Bone marrow (tissue), 2 donors: ENCODE measurements at regions not wholly inside any gene's neighbourhood (a gene's known extent, or its start where the extent isn't known, plus 50 kb on each side); places are given as distances from the start of the nearest gene placed in this dataset.

Experiments used
- DNase-seq, 2 donors: peaks; one replicate each; lab custom pipeline; 2025; lab: John Stamatoyannopoulos, UW

DNA sequence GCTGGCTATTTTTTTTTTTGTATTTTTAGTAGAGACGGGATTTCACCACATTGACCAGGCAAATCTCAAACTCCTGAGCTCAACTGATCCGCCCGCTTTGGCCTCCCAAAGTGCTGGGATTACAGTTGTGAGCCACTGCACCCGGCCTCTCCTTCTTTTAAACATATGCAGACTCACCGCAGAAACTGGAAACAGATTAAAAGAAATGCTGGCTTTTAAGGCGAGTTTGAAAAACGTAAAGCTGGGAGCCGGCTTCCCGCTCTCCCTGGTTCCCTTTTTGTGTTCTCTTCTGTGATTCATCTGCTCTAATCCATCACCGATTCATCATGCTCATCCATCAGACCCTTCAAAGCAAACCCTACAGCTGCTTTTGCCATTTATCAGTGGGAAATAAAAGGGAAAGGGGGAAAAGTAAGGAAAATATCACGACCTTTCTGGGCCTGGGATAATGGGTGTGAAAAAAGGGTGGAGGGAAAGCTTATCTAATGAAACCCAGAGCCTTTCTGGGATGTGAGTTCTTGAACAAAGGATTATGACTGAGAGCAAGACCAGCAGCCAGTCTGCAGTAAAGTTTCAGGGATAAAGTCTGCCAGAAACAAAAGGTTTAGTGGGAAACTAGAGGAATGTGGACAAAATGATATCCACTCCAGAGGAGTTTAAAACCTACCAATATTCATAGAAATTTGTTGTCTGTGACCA is 92.3 kb upstream of the LRIG1 start:
- DNase-seq = no peak

DNA sequence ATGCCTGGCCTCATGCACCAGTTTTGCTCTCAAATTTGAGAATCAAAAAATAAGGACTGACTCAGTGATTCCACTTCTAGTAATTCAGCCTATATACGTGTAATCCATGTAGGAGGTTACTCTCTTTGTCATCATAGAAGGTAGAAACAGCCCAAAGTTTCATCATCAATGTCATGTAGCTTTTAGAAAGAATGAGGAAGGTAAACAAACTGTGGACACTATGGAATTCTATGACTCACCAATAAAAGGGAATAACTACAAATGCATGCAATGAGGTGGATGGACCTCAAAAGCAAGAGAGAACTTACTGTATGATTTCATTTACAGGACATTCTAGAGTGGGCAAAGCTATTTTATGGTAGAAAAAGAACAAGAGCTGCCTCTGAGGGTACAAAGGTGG is 93.2 kb upstream of the LRIG1 start:
- no peak for DNase-seq

DNA sequence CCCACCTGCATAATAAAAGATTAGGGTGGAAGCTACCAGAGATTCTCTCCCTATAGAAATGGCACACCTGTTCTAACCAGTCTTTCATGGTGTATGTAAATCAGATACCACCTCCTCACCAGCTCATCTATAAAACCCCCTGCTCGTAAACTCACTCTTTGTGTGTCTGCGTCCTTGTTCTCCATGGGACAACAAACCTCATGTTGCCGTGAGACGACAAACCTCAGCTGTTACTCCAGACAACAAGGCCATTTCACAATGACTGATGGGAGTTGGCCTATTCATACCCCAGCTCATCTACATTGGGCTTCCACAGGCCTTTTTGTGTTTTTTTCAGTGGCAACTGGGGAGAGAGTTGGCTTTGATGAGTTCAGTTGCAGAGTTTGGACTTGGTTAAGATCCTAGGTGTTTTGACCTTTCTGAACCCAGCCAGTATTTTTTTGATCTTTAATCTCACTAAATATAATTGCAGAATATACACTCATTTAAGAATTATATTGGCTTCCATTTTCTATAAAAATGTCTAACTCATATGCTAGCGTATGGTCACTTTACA is 96.6 kb upstream of the LRIG1 start:
- DNase-seq = no peak

DNA sequence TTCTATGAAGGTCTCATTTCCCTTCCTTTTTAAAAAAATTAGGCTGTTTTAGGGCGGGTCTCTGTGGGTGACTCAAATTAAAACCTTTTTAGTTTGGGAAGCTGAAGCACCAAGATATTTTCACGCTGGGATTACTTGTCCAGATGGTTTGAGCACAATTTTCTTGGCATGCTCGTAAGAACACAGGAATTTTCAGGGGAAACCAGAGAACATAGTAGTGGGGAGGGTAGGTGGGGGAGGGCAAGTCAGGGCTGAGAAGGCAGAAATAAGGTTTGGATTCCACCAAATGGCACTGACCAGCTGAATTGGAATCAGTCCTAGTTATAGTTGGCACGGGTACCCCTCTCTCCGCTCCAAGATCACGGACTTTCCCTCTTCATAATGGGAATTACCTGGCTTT is 97.3 kb upstream of the LRIG1 start:
- DNase-seq = no peak

DNA sequence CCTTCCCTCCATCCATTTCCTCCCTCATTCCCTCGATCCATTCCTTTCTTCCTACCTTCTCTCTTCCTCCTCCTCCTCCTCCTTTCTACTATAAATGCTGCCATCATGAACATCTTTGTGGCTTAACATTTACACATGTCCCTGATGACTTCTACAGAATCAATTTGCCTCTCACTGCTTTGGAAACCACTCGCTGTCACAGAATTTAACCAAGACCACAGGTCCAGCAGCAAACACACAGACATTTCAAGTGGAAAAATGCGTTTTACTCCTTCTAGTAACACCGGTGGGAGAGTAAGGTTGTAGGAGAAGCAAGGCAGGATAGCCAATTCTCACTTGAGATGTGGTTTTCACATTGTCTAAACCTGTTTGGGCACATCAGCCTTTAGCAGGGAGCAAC is 101.4 kb upstream of the LRIG1 start:
- DNase-seq = no peak

DNA sequence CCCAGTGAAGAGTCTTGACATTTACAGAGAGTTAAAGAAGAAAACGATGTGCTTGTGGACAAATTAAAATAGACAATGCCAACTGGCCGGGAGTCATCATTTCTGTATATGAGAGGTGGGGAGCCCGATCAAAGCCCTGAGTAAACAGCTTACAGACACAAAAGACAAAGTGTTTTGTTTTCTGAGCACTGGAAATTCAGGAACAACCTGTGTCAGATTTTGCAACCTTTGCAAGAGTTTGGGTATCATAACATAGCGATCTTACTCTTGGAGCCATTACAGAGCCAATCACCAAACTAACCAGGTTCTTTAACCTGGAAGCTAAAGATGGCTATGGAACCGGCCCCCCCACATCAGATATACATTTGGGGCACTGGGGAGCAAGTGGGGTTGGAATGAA is 101.9 kb upstream of the LRIG1 start:
- no peak for DNase-seq

DNA sequence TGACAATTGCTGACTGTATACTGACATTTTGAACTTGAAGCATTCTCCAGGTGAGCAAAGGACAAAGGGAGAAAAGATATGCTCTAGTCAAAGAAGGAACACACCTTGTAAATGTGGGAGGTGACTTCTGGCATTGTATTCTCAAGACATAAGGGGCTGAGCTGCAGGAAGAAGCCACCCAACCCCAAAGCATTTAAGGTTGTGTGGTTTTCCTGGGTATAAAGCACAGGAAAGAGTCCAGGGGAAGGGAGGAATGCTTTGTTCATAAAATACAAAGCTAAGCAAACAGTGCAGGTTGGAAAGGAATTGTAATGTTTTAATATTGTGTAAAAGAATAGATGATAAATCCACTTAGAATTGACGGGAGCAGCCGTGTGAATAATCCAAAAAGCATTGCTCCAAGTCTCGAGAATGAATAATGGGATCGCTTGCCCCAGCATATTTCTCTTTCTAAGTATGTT is 102.4 kb upstream of the LRIG1 start:
- DNase-seq = no peak

DNA sequence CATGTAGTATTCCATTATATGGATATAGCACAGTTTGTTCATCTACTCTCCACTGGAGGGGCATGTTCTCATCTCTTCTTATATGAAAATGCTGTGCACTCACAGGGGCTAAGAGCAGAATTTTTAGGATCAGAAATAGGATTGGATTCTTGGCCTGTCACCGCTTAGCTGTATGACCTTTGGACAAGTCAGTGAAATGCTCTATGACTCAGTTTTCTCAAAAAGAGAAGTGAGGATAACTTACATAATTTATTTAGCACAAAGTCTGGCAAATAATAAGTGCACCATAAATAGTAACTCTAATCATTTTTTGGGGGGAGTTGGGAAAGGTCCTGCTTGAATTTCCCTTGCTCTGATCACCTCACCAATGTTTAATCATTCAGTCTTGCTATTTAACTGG is 103.7 kb upstream of the LRIG1 start:
- DNase-seq = no peak

DNA sequence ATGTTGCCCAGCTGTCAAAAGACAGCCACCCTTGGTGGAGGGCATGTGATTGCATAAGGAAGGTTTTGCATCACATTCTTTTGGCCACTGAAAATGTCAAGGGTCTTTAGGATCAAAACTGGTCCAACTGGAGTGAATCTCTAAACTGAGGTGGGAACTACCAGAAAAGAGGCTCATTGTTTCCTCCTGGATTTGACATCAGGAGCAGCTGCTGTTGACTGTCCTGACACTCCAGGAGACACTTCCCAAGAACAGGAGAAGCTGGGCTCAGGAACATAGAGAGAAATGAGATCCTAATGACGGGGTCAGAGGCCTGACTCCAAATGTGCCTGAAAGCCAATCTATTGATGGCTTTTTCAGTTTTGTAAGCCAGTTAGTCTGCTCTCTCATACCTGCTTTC is 105.3 kb upstream of the LRIG1 start:
- no peak for DNase-seq

DNA sequence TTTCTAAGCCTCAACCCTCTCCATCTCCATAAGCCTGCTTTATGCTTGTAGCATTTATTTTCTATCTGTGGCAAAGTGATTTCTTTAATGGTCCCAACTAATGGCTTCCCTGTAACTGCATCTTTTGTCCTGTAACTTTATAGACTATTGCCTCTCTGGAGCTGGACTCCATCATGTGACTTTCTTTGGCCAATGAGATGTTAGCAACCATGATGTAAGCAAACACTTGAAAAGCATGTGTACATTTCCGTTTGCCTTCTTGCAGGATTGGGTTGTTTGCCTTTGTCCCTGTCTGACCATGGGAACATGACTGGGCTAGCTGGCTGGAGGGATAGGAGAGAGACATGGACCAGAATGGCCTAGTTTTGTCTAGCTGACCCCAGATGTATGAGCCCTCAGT is 106.0 kb upstream of the LRIG1 start:
- no peak for DNase-seq

DNA sequence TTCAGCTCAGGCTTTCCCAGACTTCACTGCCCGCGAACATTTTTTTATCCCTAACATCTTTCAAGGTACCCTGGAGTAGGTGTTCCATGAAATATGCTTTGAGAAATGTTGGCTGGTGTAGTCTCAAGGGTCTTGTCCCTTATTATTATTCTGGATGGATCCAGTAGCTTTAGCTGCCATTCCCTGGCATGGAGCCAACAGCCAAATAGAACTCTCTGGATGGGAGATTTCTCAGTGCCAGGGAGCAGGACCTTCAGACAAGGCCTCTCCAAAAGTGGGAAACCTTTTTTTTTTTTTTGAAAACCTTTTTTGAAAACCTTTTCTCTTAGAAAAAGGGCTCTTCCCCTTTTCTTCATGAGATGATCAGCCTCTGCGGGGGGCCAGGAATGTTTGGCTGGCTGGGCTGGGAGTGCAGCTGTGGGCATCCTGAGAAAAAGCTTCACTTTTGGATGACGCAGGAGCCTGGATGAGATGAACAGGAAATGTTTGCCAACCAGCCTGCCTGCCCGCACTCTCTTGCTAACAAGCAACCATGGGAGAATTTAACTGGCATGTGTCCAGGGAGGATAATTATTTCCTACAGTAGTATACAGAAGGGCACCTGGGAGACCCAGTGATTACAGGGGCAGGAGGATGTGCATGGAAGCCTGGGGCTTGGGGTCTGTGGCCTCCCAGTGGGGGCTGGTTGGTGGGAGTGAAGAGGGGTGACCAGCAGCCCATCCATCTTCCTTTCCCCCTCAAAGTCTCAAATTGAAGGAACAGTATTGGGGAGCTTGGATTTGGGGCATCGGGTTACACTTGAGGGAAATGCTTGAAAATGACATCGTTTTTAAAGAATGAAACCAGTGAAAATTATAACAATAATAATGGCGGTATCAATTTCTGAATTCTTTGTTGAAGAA is 109.1 kb upstream of the LRIG1 start:
- no peak for DNase-seq

DNA sequence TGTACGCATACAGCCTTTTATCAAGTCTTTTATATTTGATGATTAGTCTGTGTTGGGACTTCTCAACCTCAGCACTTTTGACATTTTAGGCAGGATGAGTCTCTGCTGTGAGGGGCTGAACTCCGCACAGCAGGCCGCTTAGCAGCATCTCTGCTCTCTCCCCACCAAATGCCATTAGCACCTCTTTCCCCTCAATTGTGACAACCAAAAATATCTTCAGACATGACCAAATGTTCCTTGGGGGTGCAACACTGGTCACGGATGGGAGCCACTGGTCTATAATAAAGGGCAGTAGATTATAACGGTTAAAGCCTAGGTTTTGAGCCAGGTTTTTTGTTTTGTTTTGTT is 109.7 kb upstream of the LRIG1 start:
- DNase-seq = no peak

DNA sequence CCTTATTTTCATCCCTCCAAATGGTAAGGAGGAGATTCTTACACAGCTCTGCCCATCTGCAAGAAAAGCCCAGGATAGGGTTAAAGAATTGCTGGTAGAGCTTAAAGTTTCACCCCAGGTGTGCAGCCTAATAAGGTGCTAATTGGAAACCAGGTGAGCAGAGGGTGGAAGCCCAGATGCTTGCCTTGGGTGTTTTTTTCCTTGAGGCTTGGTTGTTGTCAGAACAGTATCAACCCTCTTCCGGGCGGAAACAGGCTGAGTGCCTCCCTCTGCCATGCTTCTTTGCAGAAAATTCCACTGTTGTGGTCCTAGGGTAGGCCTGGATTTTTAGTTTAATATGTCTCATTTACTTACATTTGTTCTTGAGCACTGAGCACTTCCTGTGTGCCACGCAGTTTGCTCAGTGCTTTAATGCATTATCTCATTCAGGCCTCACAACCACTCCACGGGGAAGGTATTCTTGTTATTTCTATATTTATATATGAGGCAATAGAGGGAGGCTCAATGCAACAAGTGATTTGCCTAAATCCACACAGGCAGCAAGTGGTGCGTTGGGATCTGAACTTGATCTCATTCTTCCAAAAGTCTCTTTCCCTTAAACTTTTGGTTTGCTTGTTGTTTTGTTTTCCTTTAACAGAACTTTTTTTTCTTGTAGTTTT is 115.0 kb upstream of the LRIG1 start:
- DNase-seq = no peak

DNA sequence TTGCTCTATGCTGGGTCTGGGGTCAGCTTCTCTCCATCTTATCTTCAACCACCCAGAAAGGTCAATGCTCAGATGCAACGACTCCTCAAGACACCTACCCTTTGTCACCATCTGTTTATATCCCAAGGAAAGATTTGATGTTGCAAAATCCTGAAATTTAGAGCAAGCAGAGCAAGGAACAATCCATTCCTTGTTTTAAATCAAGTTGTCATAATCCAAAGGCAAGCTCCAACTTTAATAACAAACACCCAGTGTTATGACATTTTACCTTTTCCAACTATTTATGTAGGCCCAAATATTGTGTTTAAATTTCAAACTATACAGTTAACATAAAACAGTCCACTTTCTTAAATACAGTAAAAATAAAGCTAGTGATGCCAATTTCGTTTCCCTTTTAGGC is 116.5 kb upstream of the LRIG1 start:
- no peak for DNase-seq

DNA sequence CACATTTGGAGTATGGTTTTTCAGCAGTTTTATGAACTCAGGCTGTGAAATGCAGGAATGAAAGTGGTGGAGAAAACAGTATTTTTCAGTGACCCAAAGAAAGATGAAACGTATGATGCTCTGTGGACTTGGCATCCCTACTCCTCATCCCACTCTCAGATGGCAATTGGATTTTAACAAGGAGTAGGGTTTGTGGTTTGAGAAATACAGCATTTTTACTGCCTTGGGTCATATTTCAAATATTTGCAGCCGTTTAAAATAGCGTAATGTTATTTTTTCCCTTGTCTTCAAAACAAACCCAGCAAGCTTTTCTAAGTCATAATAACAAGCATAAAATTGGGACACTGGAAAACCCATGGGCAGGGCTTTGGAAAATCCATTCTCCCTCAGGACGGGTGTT is 117.2 kb upstream of the LRIG1 start:
- DNase-seq = no peak

DNA sequence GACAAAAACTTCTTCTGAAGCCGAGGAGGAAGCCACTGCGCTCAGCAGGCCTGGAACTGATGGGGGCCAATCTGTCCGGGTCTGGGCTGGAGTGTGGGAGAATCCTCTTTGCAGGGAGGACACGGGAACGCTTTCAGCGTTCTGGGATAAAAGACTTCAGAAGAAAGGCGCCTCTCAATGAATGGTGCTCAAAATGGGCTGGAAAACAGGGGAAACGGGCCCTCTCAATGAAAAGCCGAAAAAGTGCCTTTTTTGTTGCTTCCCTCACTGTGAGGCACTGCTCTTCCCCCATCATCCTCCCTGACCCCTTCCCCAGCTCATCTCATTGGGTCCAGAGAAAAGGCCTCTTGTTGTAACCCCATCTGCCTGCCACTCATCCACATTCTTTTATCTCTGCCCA is 119.5 kb upstream of the LRIG1 start:
- no peak for DNase-seq

DNA sequence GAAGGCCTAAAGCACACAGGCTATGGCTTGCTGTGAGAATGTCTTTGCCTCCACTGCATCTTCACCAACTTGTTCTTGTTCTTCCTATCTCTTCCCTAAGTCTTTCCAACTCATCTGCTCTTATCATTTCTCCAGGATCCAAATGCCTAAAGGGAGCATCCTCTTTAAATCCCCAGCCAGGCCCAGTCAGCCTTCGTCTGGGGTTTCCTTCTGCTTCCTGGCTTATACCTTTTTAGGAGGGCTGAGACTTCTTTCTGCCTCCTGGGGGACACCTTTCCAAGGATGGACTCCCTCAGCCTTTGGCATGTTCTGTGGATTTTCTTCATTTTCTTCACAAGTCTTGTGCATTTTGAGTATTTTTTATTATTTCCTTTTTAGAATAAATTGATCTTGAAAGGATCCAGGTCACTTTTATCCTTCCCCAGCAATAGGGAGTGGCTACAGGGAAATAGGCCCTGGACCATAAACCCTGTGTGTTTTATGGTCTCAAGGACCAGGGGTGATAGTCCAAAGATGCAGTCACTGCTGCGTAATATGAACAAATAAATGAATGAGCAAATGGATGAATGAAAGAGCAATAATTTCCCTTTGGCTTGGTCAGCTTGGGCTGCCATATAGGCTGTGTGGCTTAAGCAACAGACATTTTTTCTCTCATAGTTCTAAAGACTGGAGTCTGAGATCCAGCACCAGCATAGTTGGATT is 122.1 kb upstream of the LRIG1 start:
- no peak for DNase-seq

DNA sequence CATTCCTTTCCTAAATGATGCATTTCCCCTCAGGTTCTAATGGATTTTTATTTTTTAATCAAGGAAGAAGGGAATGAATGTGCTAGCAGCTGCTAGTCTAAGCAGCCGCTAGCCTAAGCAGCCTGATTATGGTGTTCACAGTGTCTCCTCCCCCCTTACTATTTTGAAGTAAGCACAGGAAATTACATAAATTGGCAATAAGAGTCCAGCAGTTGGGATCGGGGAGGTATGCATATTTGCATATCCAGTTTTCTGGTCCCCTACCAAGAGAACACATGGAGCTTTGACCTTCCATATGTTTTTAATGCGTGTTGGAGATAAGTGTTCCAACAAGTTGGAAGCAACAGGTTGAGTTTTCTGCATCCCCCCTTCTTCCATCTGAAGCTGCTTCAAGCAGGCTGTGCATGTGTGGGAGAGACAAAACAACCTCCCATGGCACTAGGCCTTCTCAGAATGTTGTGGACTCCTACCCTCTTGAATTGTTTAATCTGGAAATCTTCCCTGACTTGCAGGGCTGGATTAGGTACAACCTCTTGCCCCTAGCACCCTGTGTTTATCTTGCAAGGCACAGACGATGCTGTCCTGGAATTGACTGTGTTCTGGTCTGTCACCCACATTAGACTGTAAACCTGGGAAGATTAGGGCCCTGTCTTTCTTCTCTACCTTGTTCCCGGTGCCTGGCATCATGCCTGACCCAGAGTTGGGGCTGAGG is 124.8 kb upstream of the LRIG1 start:
- no peak for DNase-seq

DNA sequence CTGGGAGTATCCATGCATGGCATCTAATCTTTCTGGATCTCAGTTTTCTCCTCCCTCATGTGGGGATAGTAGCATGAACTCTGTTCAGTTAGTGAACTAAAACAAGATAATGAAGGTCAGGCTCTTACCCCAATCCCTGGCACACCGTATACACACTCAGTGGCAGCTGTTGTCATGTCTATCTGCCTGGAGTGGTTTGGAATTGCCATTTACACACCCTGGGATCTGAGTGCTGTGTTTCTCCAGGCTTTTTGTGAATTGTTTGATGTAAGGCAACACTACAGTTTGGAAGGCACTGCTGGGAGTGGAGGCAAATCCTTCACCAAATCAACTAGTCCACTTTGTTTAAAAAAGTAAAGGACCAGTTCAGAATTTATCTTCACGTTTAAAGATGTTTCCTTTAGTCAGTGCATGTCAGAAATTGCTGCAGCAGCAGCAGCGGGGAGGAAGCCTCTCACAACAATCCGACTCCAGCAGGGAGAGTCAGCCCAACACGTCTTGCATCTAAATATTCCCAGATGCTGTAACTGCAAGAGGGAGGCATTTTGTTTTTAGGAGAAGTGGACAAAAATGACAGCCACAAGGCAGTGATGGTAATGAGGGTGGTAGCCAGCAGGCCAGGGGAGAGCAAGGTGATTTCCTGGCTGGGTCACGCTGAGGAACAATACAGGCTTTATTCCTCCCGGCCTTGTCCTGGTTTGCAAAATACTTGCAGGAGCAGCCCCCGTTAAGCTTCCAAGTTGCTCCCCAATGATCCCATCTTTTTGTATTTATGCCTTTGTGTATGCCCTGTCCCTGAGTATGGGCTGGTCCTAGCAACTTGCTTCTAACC is 128.5 kb upstream of the LRIG1 start:
- no peak for DNase-seq

DNA sequence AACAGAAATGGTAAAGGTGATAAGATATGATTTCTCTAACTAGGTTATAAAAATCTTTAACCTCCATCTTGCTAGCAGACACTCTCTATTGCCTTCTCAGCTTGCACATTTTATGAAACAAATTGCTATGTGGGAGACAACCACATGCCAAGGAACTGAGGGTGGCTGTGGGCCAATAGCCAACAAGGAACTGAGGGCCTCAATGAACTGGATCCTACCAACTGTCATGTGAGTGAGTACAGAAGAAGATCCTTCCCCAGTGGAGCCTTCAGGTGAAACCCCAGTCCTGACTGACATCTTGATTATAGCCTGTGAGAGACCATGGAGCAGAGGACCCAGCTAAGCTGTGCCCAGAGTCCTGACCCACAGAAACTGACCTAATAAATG is 129.2 kb upstream of the LRIG1 start:
- no peak for DNase-seq
